DMS114 treated with DMSO at 0.1 percent for 48 hours (cell line): ENCODE measurements at regions not wholly inside any gene's neighbourhood (a gene's known extent, or its start where the extent isn't known, plus 50 kb on each side); places are given as distances from the start of the nearest gene placed in this dataset.

Experiments
- DNase-seq: peaks from one replicate; lab custom pipeline; 2025; ENCODE audit not compliant: unreplicated experiment; lab: John Stamatoyannopoulos, UW

- peak; percentile 24 for DNase-seq
These were observed 61.9 kb upstream of the C3orf80 start for GRCh38 chr3:160163229-160163878.

GRCh38 chr3:160168246-160168645, 57.0 kb upstream of the C3orf80 start:
- no peak for DNase-seq

GRCh38 chr3:160169139-160169976, 55.9 kb upstream of the C3orf80 start:
- no peak for DNase-seq

GRCh38 chr3:160170409-160171370, 54.5 kb upstream of the C3orf80 start:
- DNase-seq, result no peak

- DNase-seq, result no peak
These were observed 53.4 kb upstream of the C3orf80 start for GRCh38 chr3:160171813-160172212.

GRCh38 chr3:160174621-160175020, 50.6 kb upstream of the C3orf80 start:
- no peak for DNase-seq
